Osteocyte (in vitro differentiated cells): ENCODE measurements at regions not wholly inside any gene's neighbourhood (a gene's known extent, or its start where the extent isn't known, plus 50 kb on each side); places are given as distances from the start of the nearest gene placed in this dataset.

Source experiments
- DNase-seq: peaks from one replicate; pipeline ENCODE4 v3.0.0; 2021; ENCODE audit warnings: mixed read lengths; ENCODE audit not compliant: unreplicated experiment; ENCODE audit errors: extremely low spot score
- H3K27ac Mint-ChIP-seq: one replicate; pipeline ENCODE4 v1.8.0; 2021; ENCODE audit warnings: mild to moderate bottlenecking, mixed read lengths; ENCODE audit not compliant: unreplicated experiment
- H3K27me3 Mint-ChIP-seq: one replicate; pipeline ENCODE4 v1.8.0; 2021; ENCODE audit warnings: mixed read lengths; ENCODE audit not compliant: unreplicated experiment
- H3K36me3 Mint-ChIP-seq: one replicate; pipeline ENCODE4 v1.8.0; 2021; ENCODE audit warnings: mixed read lengths; ENCODE audit not compliant: unreplicated experiment
- H3K4me1 Mint-ChIP-seq: one replicate; pipeline ENCODE4 v1.8.0; 2021; ENCODE audit warnings: mixed read lengths; ENCODE audit not compliant: unreplicated experiment
- H3K4me3 Mint-ChIP-seq: one replicate; pipeline ENCODE4 v1.8.0; 2021; ENCODE audit warnings: mild to moderate bottlenecking, moderate library complexity, mixed read lengths; ENCODE audit not compliant: unreplicated experiment
- H3K9me3 Mint-ChIP-seq: one replicate; pipeline ENCODE4 v1.8.0; 2021; ENCODE audit warnings: mixed read lengths; ENCODE audit not compliant: unreplicated experiment
- CTCF ChIP-seq: fragments of 200-600 bp; sonication (generic); IDR thresholded peaks from 2 replicates; pipeline ENCODE4 v1.5.0; 2021; ENCODE audit warnings: antibody characterized with exemption, mild to moderate bottlenecking, moderate library complexity

GRCh38 chr18:26711756-26712155 lies 153.8 kb downstream of the AQP4 start:
- H3K27ac Mint-ChIP-seq = no peak overlapping the region
- no peaks in the 10 kb centered on the region for H3K4me1 Mint-ChIP-seq

GRCh38 chr18:26710470-26711096 lies 154.9 kb downstream of the AQP4 start:
- no peaks in the 10 kb centered on the region for H3K9me3 Mint-ChIP-seq
- no peak overlapping the region for H3K4me3 Mint-ChIP-seq
- H3K27me3 Mint-ChIP-seq = peaks cover 10% of the 10 kb centered on the region
- no peaks in the 10 kb centered on the region for H3K4me1 Mint-ChIP-seq
- no peak for TF ChIP-seq CTCF
- no peaks in the 10 kb centered on the region for H3K36me3 Mint-ChIP-seq
- DNase-seq = no peak
- H3K27ac Mint-ChIP-seq = no peak overlapping the region

More at GRCh38 chr18:26711756-26712155, 153.8 kb downstream of the AQP4 start:
- no peak for TF ChIP-seq CTCF
- DNase-seq = no peak
- H3K36me3 Mint-ChIP-seq = no peaks in the 10 kb centered on the region
- no peaks in the 10 kb centered on the region for H3K9me3 Mint-ChIP-seq
- no peak overlapping the region for H3K4me3 Mint-ChIP-seq
- H3K27me3 Mint-ChIP-seq = peaks cover 10% of the 10 kb centered on the region

- H3K4me3 Mint-ChIP-seq = no peak overlapping the region
- H3K27me3 Mint-ChIP-seq = peaks cover 15% of the 10 kb centered on the region
- H3K9me3 Mint-ChIP-seq = no peaks in the 10 kb centered on the region
- no peaks in the 10 kb centered on the region for H3K36me3 Mint-ChIP-seq
- no peak for DNase-seq
- no peak for TF ChIP-seq CTCF
- H3K27ac Mint-ChIP-seq = no peak overlapping the region
- H3K4me1 Mint-ChIP-seq = no peaks in the 10 kb centered on the region
Observed at GRCh38 chr18:26709897-26710296, 155.6 kb downstream of the AQP4 start.

GRCh38 chr18:26708806-26709716 lies 156.4 kb downstream of the AQP4 start:
- no peak for DNase-seq
- no peaks in the 10 kb centered on the region for H3K4me1 Mint-ChIP-seq
- peaks cover 15% of the 10 kb centered on the region for H3K27me3 Mint-ChIP-seq
- no peaks in the 10 kb centered on the region for H3K9me3 Mint-ChIP-seq
- no peak overlapping the region for H3K4me3 Mint-ChIP-seq
- H3K27ac Mint-ChIP-seq = no peak overlapping the region
- TF ChIP-seq CTCF = no peak
- H3K36me3 Mint-ChIP-seq = no peaks in the 10 kb centered on the region

GRCh38 chr18:26706911-26707351 lies 158.6 kb downstream of the AQP4 start:
- no peaks in the 10 kb centered on the region for H3K9me3 Mint-ChIP-seq

More at GRCh38 chr18:26706911-26707351, 158.6 kb downstream of the AQP4 start:
- no peak overlapping the region for H3K27ac Mint-ChIP-seq
- no peak for DNase-seq
- no peaks in the 10 kb centered on the region for H3K36me3 Mint-ChIP-seq
- no peak for TF ChIP-seq CTCF
- H3K4me1 Mint-ChIP-seq = no peaks in the 10 kb centered on the region
- no peak overlapping the region for H3K4me3 Mint-ChIP-seq
- peaks cover 15% of the 10 kb centered on the region for H3K27me3 Mint-ChIP-seq
